OCI-LY1 (cell line): ENCODE measurements at regions not wholly inside any gene's neighbourhood (a gene's known extent, or its start where the extent isn't known, plus 50 kb on each side); places are given as distances from the start of the nearest gene placed in this dataset.

Experiments used
- H2AFZ ChIP-seq: fragments of 200-600 bp; sonication (generic), shearing (Covaris generic); 2 replicates; pipeline ENCODE4 v1.6.0; 2014; ENCODE audit warnings: antibody characterized with exemption, mild to moderate bottlenecking, low read length
- H3F3A ChIP-seq: fragments of 200-600 bp; sonication (generic), shearing (Covaris generic); 2 replicates; pipeline ENCODE4 v1.6.0; 2014; ENCODE audit warnings: mild to moderate bottlenecking, antibody characterized with exemption, low read length, moderate library complexity; ENCODE audit not compliant: insufficient read depth
- H3K27ac ChIP-seq: fragments of 200-600 bp; sonication (generic); 2 replicates; pipeline ENCODE4 v1.5.1; 2014; ENCODE audit warnings: low read length, mixed run types, mild to moderate bottlenecking, low read depth; ENCODE audit not compliant: poor library complexity, severe bottlenecking
- H3K27me3 ChIP-seq: fragments of 200-600 bp; sonication (generic); 2 replicates; pipeline ENCODE4 v1.6.0; 2014; ENCODE audit warnings: antibody characterized with exemption, mild to moderate bottlenecking, low read length, moderate library complexity; ENCODE audit not compliant: insufficient read depth
- H3K36me3 ChIP-seq: fragments of 200-600 bp; sonication (generic); 2 replicates; pipeline ENCODE4 v1.6.1; 2014; ENCODE audit warnings: mild to moderate bottlenecking, antibody characterized with exemption, low read length, moderate library complexity, mixed read lengths; ENCODE audit not compliant: insufficient read depth
- H3K4me1 ChIP-seq: fragments of 200-600 bp; sonication (generic); 2 replicates; pipeline ENCODE4 v1.5.1; 2014; ENCODE audit warnings: mild to moderate bottlenecking, low read length, moderate library complexity; ENCODE audit not compliant: insufficient read depth, severe bottlenecking
- H3K4me2 ChIP-seq: fragments of 200-600 bp; sonication (generic), shearing (Covaris generic); 2 replicates; pipeline ENCODE4 v1.6.1; 2014; ENCODE audit warnings: low read length
- H3K4me3 ChIP-seq: fragments of 200-600 bp; sonication (generic); 2 replicates; pipeline ENCODE4 v1.5.1; 2014; ENCODE audit warnings: low read length, low read depth, mild to moderate bottlenecking, mixed read lengths; ENCODE audit not compliant: poor library complexity, severe bottlenecking
- H3K79me2 ChIP-seq: fragments of 200-600 bp; shearing (Covaris generic); 2 replicates; pipeline ENCODE4 v1.6.1; 2016; ENCODE audit warnings: mixed run types, low read length, mixed read lengths; ENCODE audit not compliant: insufficient read depth
- H3K9ac ChIP-seq: fragments of 200-600 bp; sonication (generic), shearing (Covaris generic); 2 replicates; pipeline ENCODE4 v1.6.1; 2014; ENCODE audit warnings: mild to moderate bottlenecking, low read length, mixed read lengths
- H3K9me2 ChIP-seq: fragments of 200-600 bp; sonication (generic), shearing (Covaris generic); 2 replicates; pipeline ENCODE4 v1.6.1; 2014; ENCODE audit warnings: low read depth, mild to moderate bottlenecking, low read length, mixed read lengths
- H3K9me3 ChIP-seq: fragments of 200-600 bp; shearing (Covaris generic); 2 replicates; pipeline ENCODE4 v1.6.1; 2014; ENCODE audit warnings: low read length, mixed read lengths
- H4K20me1 ChIP-seq: fragments of 200-600 bp; sonication (generic), shearing (Covaris generic); 2 replicates; pipeline ENCODE4 v1.6.0; 2016; ENCODE audit warnings: mild to moderate bottlenecking, low read length; ENCODE audit not compliant: insufficient read depth
- EZH2 ChIP-seq: fragments of 200-600 bp; sonication (generic), shearing (Covaris generic); IDR thresholded peaks from 2 replicates; pipeline ENCODE4 v1.8.0; 2017; ENCODE audit warnings: borderline replicate concordance, mixed run types, mild to moderate bottlenecking, antibody characterized with exemption, low read length, moderate library complexity, mixed read lengths
- TF ChIP-seq, protein P1 (sequence below): fragments of 200-600 bp; sonication (generic), shearing (Covaris generic); IDR thresholded peaks from 2 replicates; pipeline ENCODE4 v1.5.1; 2017; ENCODE audit warnings: mild to moderate bottlenecking, antibody characterized with exemption, low read length, moderate library complexity, mixed read lengths

DNA sequence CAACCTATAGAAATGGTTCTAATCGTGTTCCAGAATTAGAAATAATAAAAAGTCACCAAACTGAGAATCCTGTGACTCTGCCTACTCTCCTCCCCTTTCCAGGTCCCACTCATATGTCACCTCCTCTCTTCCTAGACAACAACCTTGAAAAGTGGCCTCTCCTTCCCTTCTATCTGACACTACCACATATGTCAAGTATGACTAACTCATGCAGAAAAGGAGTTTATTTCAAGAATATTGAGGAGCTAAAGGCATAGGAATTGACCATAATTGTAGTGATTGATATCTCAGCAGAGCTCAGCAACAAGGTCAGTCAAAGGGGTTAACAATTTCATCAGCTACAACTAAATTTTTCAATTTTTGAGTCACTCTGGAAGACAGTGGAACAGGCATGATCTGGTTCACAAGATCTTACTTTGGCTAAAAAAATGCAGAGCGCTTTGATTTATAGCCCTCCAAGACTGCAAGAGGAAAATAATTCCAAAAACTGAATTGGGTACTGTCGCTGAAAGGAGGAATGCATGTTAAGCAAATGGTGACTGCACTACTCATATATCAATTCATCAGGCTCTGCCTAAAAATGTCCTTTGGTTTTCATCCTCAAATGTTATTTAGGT, 160.6 kb upstream of the ARHGEF26 start:
- H3K27ac ChIP-seq, result no peak overlapping the region
- H3K9ac ChIP-seq, result no peak overlapping the region
- H3F3A ChIP-seq, result no peaks in the 10 kb centered on the region
- no peak overlapping the region for H3K4me3 ChIP-seq
- H3K36me3 ChIP-seq, result no peaks in the 10 kb centered on the region
- no peaks in the 10 kb centered on the region for H3K9me2 ChIP-seq
- no peaks in the 10 kb centered on the region for H4K20me1 ChIP-seq
- H3K9me3 ChIP-seq, result no peaks in the 10 kb centered on the region
- TF ChIP-seq, protein P1, sequence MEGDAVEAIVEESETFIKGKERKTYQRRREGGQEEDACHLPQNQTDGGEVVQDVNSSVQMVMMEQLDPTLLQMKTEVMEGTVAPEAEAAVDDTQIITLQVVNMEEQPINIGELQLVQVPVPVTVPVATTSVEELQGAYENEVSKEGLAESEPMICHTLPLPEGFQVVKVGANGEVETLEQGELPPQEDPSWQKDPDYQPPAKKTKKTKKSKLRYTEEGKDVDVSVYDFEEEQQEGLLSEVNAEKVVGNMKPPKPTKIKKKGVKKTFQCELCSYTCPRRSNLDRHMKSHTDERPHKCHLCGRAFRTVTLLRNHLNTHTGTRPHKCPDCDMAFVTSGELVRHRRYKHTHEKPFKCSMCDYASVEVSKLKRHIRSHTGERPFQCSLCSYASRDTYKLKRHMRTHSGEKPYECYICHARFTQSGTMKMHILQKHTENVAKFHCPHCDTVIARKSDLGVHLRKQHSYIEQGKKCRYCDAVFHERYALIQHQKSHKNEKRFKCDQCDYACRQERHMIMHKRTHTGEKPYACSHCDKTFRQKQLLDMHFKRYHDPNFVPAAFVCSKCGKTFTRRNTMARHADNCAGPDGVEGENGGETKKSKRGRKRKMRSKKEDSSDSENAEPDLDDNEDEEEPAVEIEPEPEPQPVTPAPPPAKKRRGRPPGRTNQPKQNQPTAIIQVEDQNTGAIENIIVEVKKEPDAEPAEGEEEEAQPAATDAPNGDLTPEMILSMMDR, result no peak
- TF ChIP-seq EZH2, result no peak
- no peak overlapping the region for H3K4me2 ChIP-seq
- no peaks in the 10 kb centered on the region for H3K79me2 ChIP-seq
- no peak overlapping the region for H2AFZ ChIP-seq
- H3K4me1 ChIP-seq, result no peaks in the 10 kb centered on the region
- H3K27me3 ChIP-seq, result no peaks in the 10 kb centered on the region

DNA sequence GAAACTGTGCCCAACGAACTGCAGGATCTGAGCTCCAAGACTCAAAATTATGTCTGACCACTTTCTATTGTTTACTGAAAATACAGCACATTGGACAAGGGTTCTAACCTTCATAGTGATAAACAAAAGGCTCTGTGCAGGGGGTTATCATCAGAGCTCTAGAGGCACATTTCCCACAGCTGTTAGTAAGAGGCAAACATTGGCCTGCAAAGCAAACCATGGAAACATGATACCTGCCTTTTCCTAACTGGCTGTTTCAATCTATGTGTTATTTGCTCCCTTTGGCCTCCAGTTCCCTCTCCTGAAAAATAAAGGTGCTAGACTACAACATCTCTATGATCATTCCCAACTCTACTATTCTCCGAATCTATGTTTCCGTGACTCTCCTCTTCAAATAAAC, 159.7 kb upstream of the ARHGEF26 start:
- Histone ChIP-seq H3K4me3 (no peak overlapping the region), H3K79me2 (no peaks in the 10 kb centered on the region), H3K9ac (no peak overlapping the region), H3K27ac (no peak overlapping the region), H3K9me2 (no peaks in the 10 kb centered on the region), H3K36me3 (no peaks in the 10 kb centered on the region), H2AFZ (no peak overlapping the region), H3K4me2 (no peak overlapping the region), H3F3A (no peaks in the 10 kb centered on the region), H4K20me1 (no peaks in the 10 kb centered on the region), H3K4me1 (no peaks in the 10 kb centered on the region), H3K9me3 (no peaks in the 10 kb centered on the region), H3K27me3 (no peaks in the 10 kb centered on the region)
- no peak for TF ChIP-seq EZH2
- TF ChIP-seq, protein P1, result no peak

DNA sequence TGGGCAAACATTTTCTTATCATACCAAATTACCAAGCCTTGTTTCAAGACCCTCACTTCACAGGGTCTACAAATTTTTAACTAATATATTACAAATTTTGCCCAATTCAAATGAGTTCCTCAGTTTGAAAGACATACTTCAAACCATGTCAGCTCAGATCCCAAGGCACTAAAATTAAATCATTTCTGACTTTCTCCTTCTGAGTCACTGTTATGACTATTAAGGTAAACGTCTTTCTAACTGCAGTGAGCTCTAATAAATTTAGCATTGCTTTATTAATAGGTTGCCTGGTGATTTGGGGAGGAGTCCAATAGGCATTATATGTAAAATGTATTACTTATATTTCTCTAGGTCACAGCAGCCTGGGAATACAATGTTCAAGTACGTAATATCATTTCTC, 158.2 kb upstream of the ARHGEF26 start:
- no peaks in the 10 kb centered on the region for H3F3A ChIP-seq
- H3K27ac ChIP-seq, result no peak overlapping the region
- H3K4me1 ChIP-seq, result no peaks in the 10 kb centered on the region
- no peaks in the 10 kb centered on the region for H3K9me3 ChIP-seq
- H3K9me2 ChIP-seq, result no peaks in the 10 kb centered on the region
- H2AFZ ChIP-seq, result no peak overlapping the region
- H4K20me1 ChIP-seq, result no peaks in the 10 kb centered on the region
- H3K27me3 ChIP-seq, result no peaks in the 10 kb centered on the region
- H3K4me2 ChIP-seq, result no peak overlapping the region
- H3K9ac ChIP-seq, result no peak overlapping the region
- no peaks in the 10 kb centered on the region for H3K36me3 ChIP-seq
- TF ChIP-seq, protein P1, result no peak
- no peak for TF ChIP-seq EZH2
- no peaks in the 10 kb centered on the region for H3K79me2 ChIP-seq
- no peak overlapping the region for H3K4me3 ChIP-seq
